ENCODE measurements at regions not wholly inside any gene's neighbourhood (a gene's known extent, or its start where the extent isn't known, plus 50 kb on each side); places are given as distances from the start of the nearest gene placed in this dataset.

- no peak overlapping the region for H3K9ac ChIP-seq (ENCODE audit: low read depth, low read length, poor library complexity, severe bottlenecking)
- H3K4me3 ChIP-seq (ENCODE audit: low read length, poor library complexity, severe bottlenecking) = no peak overlapping the region
- no peaks in the 10 kb centered on the region for H3K9me2 ChIP-seq (replicated peaks; ENCODE audit: low read depth, low read length)
- no peaks in the 10 kb centered on the region for H3K79me2 ChIP-seq (ENCODE audit: insufficient read depth, low read length)
- no peaks in the 10 kb centered on the region; the same call in 1 of the 2 replicates for H3K9me3 ChIP-seq (ENCODE audit: insufficient read depth, low read depth, low read length)
- H4K20me1 ChIP-seq (ENCODE audit: insufficient read depth, low read length, poor library complexity, severe bottlenecking) = no peaks in the 10 kb centered on the region
- H3F3A ChIP-seq (ENCODE audit: low read depth) = no peaks in the 10 kb centered on the region
- H3K27me3 ChIP-seq (ENCODE audit: insufficient read depth, low read length, poor library complexity, severe bottlenecking) = no peaks in the 10 kb centered on the region
- H2AFZ ChIP-seq (ENCODE audit: low read length) = no peak overlapping the region
- no peaks in the 10 kb centered on the region for H3K36me3 ChIP-seq (ENCODE audit: insufficient read depth, low read length)
- H3K4me1 ChIP-seq (ENCODE audit: insufficient read depth, low read length, poor library complexity, severe bottlenecking) = no peaks in the 10 kb centered on the region
- H3K4me2 ChIP-seq (ENCODE audit: low read depth, low read length, poor library complexity, severe bottlenecking) = no peak overlapping the region
- TF ChIP-seq EZH2phosphoT487 (IDR thresholded peaks at IDR 0.05; ENCODE audit: borderline replicate concordance) = no peak
- no peak for TF ChIP-seq CTCF (conservative IDR thresholded peaks at IDR 0.05; ENCODE audit: low read length)
Observed at GRCh38 chr9:108196332-108197007, 659.3 kb downstream of the ACTL7B start.

- H3K79me2 ChIP-seq (ENCODE audit: insufficient read depth, low read length) = no peaks in the 10 kb centered on the region
- no peaks in the 10 kb centered on the region for H3K27me3 ChIP-seq (ENCODE audit: insufficient read depth, low read length, poor library complexity, severe bottlenecking)
- H4K20me1 ChIP-seq (ENCODE audit: insufficient read depth, low read length, poor library complexity, severe bottlenecking) = no peaks in the 10 kb centered on the region
- no peaks in the 10 kb centered on the region for H3K9me2 ChIP-seq (replicated peaks; ENCODE audit: low read depth, low read length)
- TF ChIP-seq CTCF (conservative IDR thresholded peaks at IDR 0.05; ENCODE audit: low read length) (no peak), EZH2phosphoT487 (IDR thresholded peaks at IDR 0.05; ENCODE audit: borderline replicate concordance) (no peak)
- no peaks in the 10 kb centered on the region for H3K36me3 ChIP-seq (ENCODE audit: insufficient read depth, low read length)
- no peak overlapping the region for H3K4me3 ChIP-seq (ENCODE audit: low read length, poor library complexity, severe bottlenecking)
- no peaks in the 10 kb centered on the region; the same call in 1 of the 2 replicates for H3K9me3 ChIP-seq (ENCODE audit: insufficient read depth, low read depth, low read length)
- no peaks in the 10 kb centered on the region for H3F3A ChIP-seq (ENCODE audit: low read depth)
- no peak overlapping the region for H2AFZ ChIP-seq (ENCODE audit: low read length)
- H3K4me2 ChIP-seq (ENCODE audit: low read depth, low read length, poor library complexity, severe bottlenecking) = no peak overlapping the region
- no peaks in the 10 kb centered on the region for H3K4me1 ChIP-seq (ENCODE audit: insufficient read depth, low read length, poor library complexity, severe bottlenecking)
- no peak overlapping the region for H3K9ac ChIP-seq (ENCODE audit: low read depth, low read length, poor library complexity, severe bottlenecking)
Observed at GRCh38 chr9:108194154-108194553, 661.6 kb downstream of the ACTL7B start.

- Histone ChIP-seq H3K27me3 (ENCODE audit: insufficient read depth, low read length, poor library complexity, severe bottlenecking) (no peaks in the 10 kb centered on the region), H3K79me2 (ENCODE audit: insufficient read depth, low read length) (no peaks in the 10 kb centered on the region), H3K9me2 (replicated peaks; ENCODE audit: low read depth, low read length) (no peaks in the 10 kb centered on the region)
Observed at GRCh38 chr9:108193026-108193710, 662.6 kb downstream of the ACTL7B start.

More at GRCh38 chr9:108193026-108193710, 662.6 kb downstream of the ACTL7B start:
- Histone ChIP-seq H3K9me3 (ENCODE audit: insufficient read depth, low read depth, low read length) (no peaks in the 10 kb centered on the region), H3K36me3 (ENCODE audit: insufficient read depth, low read length) (no peaks in the 10 kb centered on the region), H3F3A (ENCODE audit: low read depth) (no peaks in the 10 kb centered on the region), H2AFZ (ENCODE audit: low read length) (no peak overlapping the region), H4K20me1 (ENCODE audit: insufficient read depth, low read length, poor library complexity, severe bottlenecking) (no peaks in the 10 kb centered on the region), H3K9ac (ENCODE audit: low read depth, low read length, poor library complexity, severe bottlenecking) (no peak overlapping the region), H3K4me2 (ENCODE audit: low read depth, low read length, poor library complexity, severe bottlenecking) (no peak overlapping the region), H3K4me1 (ENCODE audit: insufficient read depth, low read length, poor library complexity, severe bottlenecking) (no peaks in the 10 kb centered on the region), H3K4me3 (ENCODE audit: low read length, poor library complexity, severe bottlenecking) (no peak overlapping the region)
- TF ChIP-seq CTCF (conservative IDR thresholded peaks at IDR 0.05; ENCODE audit: low read length) (no peak), EZH2phosphoT487 (IDR thresholded peaks at IDR 0.05; ENCODE audit: borderline replicate concordance) (no peak)

Data from Loucy (cell line).